ENCODE measurements at regions not wholly inside any gene's neighbourhood (a gene's known extent, or its start where the extent isn't known, plus 50 kb on each side); places are given as distances from the start of the nearest gene placed in this dataset.

- dilution Hi-C loops (cut with HindIII; ENCODE audit: low sequenced_read_pairs, unreplicated experiment), result no loop called here
- Histone ChIP-seq H3K9me1 (ENCODE audit: insufficient read depth, low read length) (no peaks in the 10 kb centered on the region), H3K4me3 (ENCODE audit: insufficient read depth, low read depth, low read length) (no peak overlapping the region), H2BK20ac (ENCODE audit: low read depth, low read length) (no peak overlapping the region), H3K36me3 (ENCODE audit: control insufficient read depth, insufficient read depth, low read length) (no peaks in the 10 kb centered on the region), H3K4me1 (ENCODE audit: control insufficient read depth, insufficient read depth, low read length) (no peaks in the 10 kb centered on the region; the same call in 1 of the 2 replicates), H2AK5ac (ENCODE audit: low read depth, low read length) (no peak overlapping the region), H3K14ac (replicated peaks; ENCODE audit: low read depth, low read length) (no peak overlapping the region), H3K23ac (ENCODE audit: low read depth, low read length) (no peak overlapping the region), H3K18ac (ENCODE audit: low read depth, low read length) (peak overlapping the region; percentile 77; the same call in 1 of the 2 replicates), H3K79me1 (ENCODE audit: low read depth in 1 of 2, low read length in 2 of 2) (no peaks in the 10 kb centered on the region), H3K9me3 (ENCODE audit: control insufficient read depth, insufficient read depth, low read length) (no peaks in the 10 kb centered on the region; the same call in 1 of the 2 replicates), H2BK15ac (ENCODE audit: low read depth, low read length) (no peak overlapping the region), H4K20me1 (ENCODE audit: insufficient read depth, low read length) (no peaks in the 10 kb centered on the region), H3K56ac (ENCODE audit: extremely low read depth, insufficient read depth, low read length) (no peak overlapping the region), H2BK120ac (ENCODE audit: low read depth, low read length) (no peak overlapping the region), H3K4ac (ENCODE audit: low read depth, low read length) (no peak overlapping the region), H4K5ac (ENCODE audit: low read depth, low read length) (no peak overlapping the region; the same call in 1 of the 2 replicates), H3K4me2 (ENCODE audit: low read depth, low read length) (no peak overlapping the region), H2AK9ac (replicated peaks; ENCODE audit: low read depth, low read length, poor library complexity) (no peak overlapping the region), H2AFZ (replicated peaks; ENCODE audit: low read length, poor library complexity) (no peak overlapping the region), H4K91ac (ENCODE audit: insufficient read depth, low read depth, low read length) (no peak overlapping the region), H3K27me3 (ENCODE audit: control insufficient read depth, insufficient read depth, low read length) (no peaks in the 10 kb centered on the region), H2BK5ac (ENCODE audit: low read depth, low read length, poor library complexity, severe bottlenecking) (no peak overlapping the region), H3K9ac (ENCODE audit: low read depth, low read length) (no peak overlapping the region), H4K8ac (ENCODE audit: low read depth in 2 of 2, low read length in 2 of 2) (no peak overlapping the region), H3K27ac (ENCODE audit: insufficient read depth, low read length) (no peak overlapping the region)
- WGBS, 2 experiments (ENCODE audit: extremely low coverage in 2 of 2, insufficient read length in 1 of 2), result no CpG with 5 or more reads among the region's 2 CpGs
- CTCF ChIA-PET, result no interaction called here
- TF ChIP-seq MAFK (IDR thresholded peaks at IDR 0.05; ENCODE audit: low read depth, low read length), result no peak
- no peak for TF ChIP-seq MXI1 (IDR thresholded peaks at IDR 0.05; ENCODE audit: borderline replicate concordance, low read depth, low read length)
- no peak for TF ChIP-seq FOS (IDR thresholded peaks at IDR 0.05; ENCODE audit: low read depth, low read length)
- TF ChIP-seq RFX5 (IDR thresholded peaks at IDR 0.05; ENCODE audit: low read depth, low read length), result no peak
- no peak for TF ChIP-seq MAZ (IDR thresholded peaks at IDR 0.05; ENCODE audit: borderline replicate concordance, low read depth, low read length)
- TF ChIP-seq ELK1 (IDR thresholded peaks at IDR 0.05; ENCODE audit: borderline replicate concordance, low read depth, low read length), result no peak
- TF ChIP-seq POLR2A (IDR thresholded peaks at IDR 0.05; ENCODE audit: low read depth, low read length), result no peak
- TF ChIP-seq CEBPB (IDR thresholded peaks at IDR 0.05; ENCODE audit: low read depth, low read length), result no peak
- TF ChIP-seq RCOR1 (IDR thresholded peaks at IDR 0.05; ENCODE audit: insufficient replicate concordance, low read length), result no peak
- no peak for TF ChIP-seq BHLHE40 (IDR thresholded peaks at IDR 0.05; ENCODE audit: low read depth, low read length)
- no peak for TF ChIP-seq NFE2L2 (IDR thresholded peaks at IDR 0.05; ENCODE audit: low read depth, low read length)
- no peak for TF ChIP-seq CHD1 (IDR thresholded peaks at IDR 0.05; ENCODE audit: low read depth, low read length)
- no peak for TF ChIP-seq USF2 (IDR thresholded peaks at IDR 0.05; ENCODE audit: low read depth, low read length)
- no peak for TF ChIP-seq RAD21 (IDR thresholded peaks at IDR 0.05; ENCODE audit: low read length)
- TF ChIP-seq CTCF (conservative IDR thresholded peaks at IDR 0.05; ENCODE audit: low read depth, low read length), result no peak
- TF ChIP-seq SMC3 (IDR thresholded peaks at IDR 0.05; ENCODE audit: low read depth, low read length), result no peak
- POLR2A ChIA-PET (ENCODE audit: unreplicated experiment), result no interaction called here
- DNase-seq (no peak), ATAC-seq (ENCODE audit: low read depth) (no peak)
- intact Hi-C loops (cut with micrococcal nuclease), result no loop called here
- in situ Hi-C loops (cut with MboI; ENCODE audit: low sequenced_read_pairs), result no loop called here
- BruUV-seq (replicated peaks), result no TSS peak
These were observed 91.7 kb upstream of the FRMD4A start for GRCh38 chr10:14422431-14422830.

All from IMR-90 (cell line).